ENCODE measurements at regions not wholly inside any gene's neighbourhood (a gene's known extent, or its start where the extent isn't known, plus 50 kb on each side); places are given as distances from the start of the nearest gene placed in this dataset.

DNA sequence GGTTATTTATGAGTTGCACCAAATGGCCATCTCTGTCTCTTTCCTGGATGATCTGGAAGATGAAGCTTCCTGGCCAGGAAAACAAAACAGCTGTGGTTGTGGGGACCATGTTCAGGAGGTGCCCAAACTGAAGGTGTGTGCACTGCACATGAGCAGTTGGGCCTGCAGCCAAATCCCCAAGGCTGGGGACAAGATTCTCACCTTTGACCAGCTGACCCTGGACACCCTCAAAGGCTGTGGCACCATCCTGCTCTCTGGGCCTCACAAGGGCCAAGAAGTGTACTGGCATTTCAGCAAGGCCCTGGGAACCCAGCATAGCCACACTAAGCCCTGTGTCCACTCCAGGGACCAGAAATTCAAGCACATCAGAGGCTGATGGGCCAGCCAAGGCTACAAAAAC is 84.2 kb downstream of the KCNRG start:
- TF ChIP-seq, protein P1, sequence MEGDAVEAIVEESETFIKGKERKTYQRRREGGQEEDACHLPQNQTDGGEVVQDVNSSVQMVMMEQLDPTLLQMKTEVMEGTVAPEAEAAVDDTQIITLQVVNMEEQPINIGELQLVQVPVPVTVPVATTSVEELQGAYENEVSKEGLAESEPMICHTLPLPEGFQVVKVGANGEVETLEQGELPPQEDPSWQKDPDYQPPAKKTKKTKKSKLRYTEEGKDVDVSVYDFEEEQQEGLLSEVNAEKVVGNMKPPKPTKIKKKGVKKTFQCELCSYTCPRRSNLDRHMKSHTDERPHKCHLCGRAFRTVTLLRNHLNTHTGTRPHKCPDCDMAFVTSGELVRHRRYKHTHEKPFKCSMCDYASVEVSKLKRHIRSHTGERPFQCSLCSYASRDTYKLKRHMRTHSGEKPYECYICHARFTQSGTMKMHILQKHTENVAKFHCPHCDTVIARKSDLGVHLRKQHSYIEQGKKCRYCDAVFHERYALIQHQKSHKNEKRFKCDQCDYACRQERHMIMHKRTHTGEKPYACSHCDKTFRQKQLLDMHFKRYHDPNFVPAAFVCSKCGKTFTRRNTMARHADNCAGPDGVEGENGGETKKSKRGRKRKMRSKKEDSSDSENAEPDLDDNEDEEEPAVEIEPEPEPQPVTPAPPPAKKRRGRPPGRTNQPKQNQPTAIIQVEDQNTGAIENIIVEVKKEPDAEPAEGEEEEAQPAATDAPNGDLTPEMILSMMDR (IDR thresholded peaks at IDR 0.05; ENCODE audit: low read depth, low read length), result no peak
- DNase-seq (ENCODE audit: low read depth in 2 of 2), result no peak
- H3K4me3 ChIP-seq (replicated peaks in 1 of 2; ENCODE audit: low read depth in 2 of 2, low read length in 2 of 2), result no peak overlapping the region

DNA sequence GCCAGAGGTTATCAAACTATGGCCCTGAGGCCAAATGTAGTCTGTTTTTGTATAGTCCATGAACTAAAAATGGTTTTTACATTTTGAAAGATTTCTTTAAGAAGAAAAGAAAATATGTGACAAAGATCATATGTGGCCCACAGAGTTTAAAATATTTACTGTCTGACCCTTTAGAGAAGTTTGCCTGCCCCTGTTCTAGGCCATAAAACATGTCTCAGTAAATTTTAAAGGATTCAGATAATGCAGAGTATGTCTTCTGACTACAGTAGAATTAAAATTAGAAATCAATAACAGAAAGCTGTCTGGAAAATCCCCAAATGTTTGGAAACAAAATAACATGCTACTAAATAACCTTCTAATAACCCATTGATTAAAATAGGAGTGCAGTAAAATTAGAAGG is 86.3 kb downstream of the KCNRG start:
- DNase-seq (ENCODE audit: low read depth in 2 of 2), result no peak
- TF ChIP-seq, protein P1 (IDR thresholded peaks at IDR 0.05; ENCODE audit: low read depth, low read length), result no peak
- H3K4me3 ChIP-seq (replicated peaks in 1 of 2; ENCODE audit: low read depth in 2 of 2, low read length in 2 of 2), result no peak overlapping the region

DNA sequence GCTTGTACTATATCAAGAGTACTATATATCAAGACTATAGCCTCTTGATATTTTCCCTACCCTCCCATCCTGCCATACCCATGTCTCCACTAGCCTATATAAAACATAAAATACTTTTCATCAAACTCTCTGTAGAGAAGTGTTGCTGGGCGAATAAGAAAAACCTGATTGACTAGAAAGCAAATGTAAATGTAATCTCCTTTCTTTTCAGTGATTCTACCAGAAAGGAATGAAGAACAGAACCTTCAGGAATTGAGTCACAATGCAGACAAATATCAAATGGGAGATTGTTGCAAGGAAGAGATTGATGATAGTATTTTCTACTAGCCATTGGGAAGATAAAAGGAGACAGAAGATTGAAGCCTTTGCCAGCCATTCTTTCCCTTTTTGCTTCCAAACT is 89.2 kb downstream of the KCNRG start:
- DNase-seq (ENCODE audit: low read depth in 2 of 2), result peak in 1 of 2 donors; percentile 33
- H3K4me3 ChIP-seq (replicated peaks in 1 of 2; ENCODE audit: low read depth in 2 of 2, low read length in 2 of 2), result no peak overlapping the region
- TF ChIP-seq, protein P1 (IDR thresholded peaks at IDR 0.05; ENCODE audit: low read depth, low read length), result no peak

DNA sequence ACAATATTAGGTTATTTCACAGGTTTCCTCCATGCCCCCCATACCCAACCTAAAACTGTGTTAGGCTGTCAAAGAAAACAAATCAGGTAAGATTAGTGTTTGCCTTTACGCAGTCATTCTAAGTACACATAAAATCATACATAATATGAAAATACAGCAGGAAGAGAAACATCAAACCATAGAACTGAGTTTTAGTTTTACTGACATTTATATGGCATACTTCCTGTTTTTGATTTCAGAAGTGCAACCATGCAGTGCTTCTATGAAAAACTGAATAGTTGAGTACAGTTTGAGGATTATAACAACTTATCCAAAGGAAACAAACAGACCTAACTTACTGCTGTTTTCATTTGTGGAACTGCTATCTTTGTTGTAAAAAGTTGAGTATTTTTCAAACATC is 91.3 kb downstream of the KCNRG start:
- no peak overlapping the region for H3K4me3 ChIP-seq (replicated peaks in 1 of 2; ENCODE audit: low read depth in 2 of 2, low read length in 2 of 2)

DNA sequence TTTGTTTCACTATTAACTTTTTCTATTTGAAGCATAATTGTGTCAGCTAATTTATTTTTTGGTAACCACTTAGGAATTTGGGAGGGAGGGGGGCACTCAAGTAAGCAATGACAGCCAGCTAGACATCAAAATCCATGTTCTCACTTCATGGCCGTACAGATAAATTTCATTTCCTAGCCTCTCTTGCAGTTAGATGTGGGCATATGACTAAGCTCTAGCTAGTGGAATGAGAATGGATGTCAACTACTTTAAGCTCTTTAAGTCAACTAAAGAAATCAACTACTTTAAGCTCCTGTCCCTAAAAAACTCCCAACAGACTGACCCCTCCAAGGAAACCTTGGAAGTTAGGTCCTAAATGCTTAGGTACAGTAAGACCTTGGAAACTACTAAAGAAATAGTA is 92.0 kb downstream of the KCNRG start:
- DNase-seq (ENCODE audit: low read depth in 2 of 2), result no peak
- H3K4me3 ChIP-seq (replicated peaks in 1 of 2; ENCODE audit: low read depth in 2 of 2, low read length in 2 of 2), result no peak overlapping the region
- TF ChIP-seq, protein P1 (IDR thresholded peaks at IDR 0.05; ENCODE audit: low read depth, low read length), result no peak

More for the DNA sequence above, 91.3 kb downstream of the KCNRG start:
- TF ChIP-seq, protein P1 (IDR thresholded peaks at IDR 0.05; ENCODE audit: low read depth, low read length), result no peak
- no peak for DNase-seq (ENCODE audit: low read depth in 2 of 2)

DNA sequence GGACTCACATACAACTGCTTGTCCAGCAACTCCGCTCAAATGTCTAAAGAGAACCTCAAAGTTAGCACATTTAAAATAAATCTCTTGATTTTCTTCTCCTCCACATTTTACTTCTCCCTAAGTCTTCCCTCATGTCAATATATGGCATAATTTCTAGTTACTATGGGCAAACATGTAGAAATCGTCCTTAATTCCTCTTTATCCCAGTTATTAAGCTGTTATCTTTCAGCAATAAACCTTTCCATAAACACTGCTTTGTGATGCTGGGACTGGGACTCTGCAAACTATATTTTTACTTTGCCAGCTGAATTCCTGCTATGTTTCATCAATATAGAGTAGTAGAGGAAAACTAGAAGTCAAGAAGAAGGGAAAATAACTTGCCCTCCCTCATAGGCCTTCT is 99.7 kb downstream of the KCNRG start:
- H3K4me3 ChIP-seq (replicated peaks in 1 of 2; ENCODE audit: low read depth in 2 of 2, low read length in 2 of 2), result no peak overlapping the region
- TF ChIP-seq, protein P1 (IDR thresholded peaks at IDR 0.05; ENCODE audit: low read depth, low read length), result no peak
- no peak for DNase-seq (ENCODE audit: low read depth in 2 of 2)

DNA sequence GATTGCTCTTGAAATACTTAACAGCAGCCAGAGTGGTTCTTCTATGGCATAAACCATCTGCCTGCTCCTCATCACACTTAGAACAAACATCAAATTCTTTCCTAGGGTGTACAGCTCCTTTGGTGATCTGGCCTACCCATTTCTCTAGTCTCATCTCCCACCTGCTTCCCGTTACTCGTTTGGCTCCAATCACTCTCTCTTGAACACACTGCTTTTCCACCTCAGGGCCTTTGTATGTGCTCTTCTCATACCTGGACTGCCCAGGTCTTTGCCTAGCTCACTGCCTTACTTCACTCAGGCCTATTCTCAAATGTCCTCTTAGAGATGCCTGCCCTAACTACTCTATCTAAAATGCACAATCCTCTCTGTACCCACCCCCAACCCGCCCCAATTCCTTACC is 100.5 kb downstream of the KCNRG start:
- no peak overlapping the region for H3K4me3 ChIP-seq (replicated peaks in 1 of 2; ENCODE audit: low read depth in 2 of 2, low read length in 2 of 2)
- no peak for DNase-seq (ENCODE audit: low read depth in 2 of 2)
- TF ChIP-seq, protein P1 (IDR thresholded peaks at IDR 0.05; ENCODE audit: low read depth, low read length), result no peak
